Activated effector memory CD4-positive, alpha-beta T cell treated with anti-CD3 and anti-CD28 coated beads, Interleukin-2, amount 50 U/mL, for 16 hours (primary cell): ENCODE measurements at regions not wholly inside any gene's neighbourhood (a gene's known extent, or its start where the extent isn't known, plus 50 kb on each side); places are given as distances from the start of the nearest gene placed in this dataset.
"Not testable (repeated sequence)": the region's sequence is repeated elsewhere in the genome, so short reads cannot be mapped to it uniquely, and the experiment has no call there.

Experiments used
- DNase-seq: peaks from one replicate; pipeline ENCODE4 v3.0.0-alpha.2; 2020

DNA sequence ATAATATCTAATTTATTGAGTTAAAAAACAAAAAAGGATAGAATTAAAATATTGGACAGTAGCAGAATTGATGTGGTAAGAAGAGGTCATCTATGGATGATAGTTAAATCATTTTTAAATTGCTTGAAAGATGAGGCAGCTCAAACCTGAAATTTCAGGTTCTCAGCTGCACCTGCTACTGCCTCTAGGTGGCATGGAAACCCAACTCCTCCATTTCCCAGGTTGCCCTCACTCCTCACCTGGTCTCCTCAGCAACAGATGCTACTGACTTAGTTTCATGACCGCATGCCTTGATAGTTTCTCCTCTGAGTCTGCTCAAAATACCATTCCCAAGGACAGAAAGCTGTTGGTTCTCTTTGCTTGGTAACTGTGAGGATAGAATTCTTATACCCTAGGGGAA, 148.1 kb downstream of the ABHD5 start:
- no peak for DNase-seq

DNA sequence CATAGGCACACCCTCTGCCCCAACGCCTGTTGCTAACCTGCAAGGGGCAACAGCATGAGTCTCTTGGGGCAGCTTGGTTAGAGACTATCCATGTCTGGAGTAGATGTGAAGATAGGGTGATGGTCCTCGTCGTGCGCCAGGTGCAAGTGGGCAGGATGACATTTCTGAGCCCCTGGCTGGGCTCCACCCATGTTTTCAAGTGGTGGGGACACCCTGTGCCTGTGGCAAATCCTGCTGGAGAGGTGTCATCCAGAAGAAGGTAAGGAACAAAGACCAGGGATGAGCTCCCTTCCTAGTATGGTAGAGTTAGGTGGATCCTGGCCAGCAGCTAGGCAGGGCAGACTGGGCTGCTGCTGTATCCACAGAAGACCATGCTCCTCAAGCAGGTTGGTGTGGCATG, 152.6 kb downstream of the ABHD5 start:
- no peak for DNase-seq

DNA sequence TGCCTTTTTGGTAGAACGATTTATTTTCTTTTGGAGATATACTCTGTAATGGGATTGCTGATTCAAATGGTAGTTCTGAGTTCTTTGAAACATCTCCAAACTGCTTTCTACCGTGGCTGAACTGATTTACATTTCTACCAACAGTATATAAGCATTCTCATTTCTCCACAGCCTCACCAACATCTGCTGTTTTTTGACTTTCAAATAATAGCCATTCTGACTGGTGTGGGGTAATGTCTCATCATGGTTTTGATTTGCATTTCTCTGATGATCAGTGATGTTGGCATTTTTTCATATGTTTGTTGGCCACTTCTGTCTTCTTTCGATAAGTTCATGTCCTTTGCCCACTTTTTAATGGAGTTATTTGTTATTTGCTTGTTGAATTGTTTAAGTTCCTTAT, 154.0 kb downstream of the ABHD5 start:
- DNase-seq, result no peak

DNA sequence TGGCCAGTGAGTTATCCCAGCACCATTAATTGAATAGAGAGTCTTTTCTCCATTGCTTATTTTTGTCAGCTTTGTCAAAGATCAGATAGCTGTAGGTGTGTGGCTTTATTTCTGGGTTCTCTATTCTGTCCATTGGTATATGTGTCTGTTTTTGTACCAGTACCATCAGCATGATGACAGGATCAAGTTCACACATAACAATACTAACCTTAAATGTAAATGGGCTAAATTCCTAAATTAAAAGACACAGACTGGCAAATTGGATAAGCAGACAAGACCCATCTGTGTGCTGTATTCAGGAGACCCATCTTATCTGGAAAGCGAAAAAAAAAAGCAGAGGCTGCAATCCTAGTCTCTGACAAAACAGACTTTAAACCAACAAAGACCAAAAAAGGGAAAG, 154.8 kb downstream of the ABHD5 start:
- not testable (repeated sequence) for DNase-seq

DNA sequence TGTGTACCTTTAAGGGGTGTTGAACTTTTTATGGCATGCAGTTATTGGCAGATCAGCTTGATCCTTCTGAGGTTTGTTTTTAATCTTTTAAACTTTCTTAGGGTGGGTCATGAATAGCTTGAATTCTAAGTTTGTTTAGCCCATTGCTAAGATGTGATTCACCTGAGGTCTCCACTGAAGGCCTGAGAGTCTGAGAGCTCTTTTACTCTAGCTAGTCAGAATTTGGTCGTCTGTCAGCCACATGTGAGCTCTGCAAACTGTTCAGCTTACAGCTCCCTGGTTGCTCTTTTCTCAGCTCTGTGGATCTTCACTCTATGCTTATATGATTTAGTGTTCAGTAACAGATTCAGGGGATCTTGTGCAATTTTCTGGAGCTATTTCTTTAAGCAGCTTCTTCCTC, 161.3 kb downstream of the ABHD5 start:
- no peak for DNase-seq

DNA sequence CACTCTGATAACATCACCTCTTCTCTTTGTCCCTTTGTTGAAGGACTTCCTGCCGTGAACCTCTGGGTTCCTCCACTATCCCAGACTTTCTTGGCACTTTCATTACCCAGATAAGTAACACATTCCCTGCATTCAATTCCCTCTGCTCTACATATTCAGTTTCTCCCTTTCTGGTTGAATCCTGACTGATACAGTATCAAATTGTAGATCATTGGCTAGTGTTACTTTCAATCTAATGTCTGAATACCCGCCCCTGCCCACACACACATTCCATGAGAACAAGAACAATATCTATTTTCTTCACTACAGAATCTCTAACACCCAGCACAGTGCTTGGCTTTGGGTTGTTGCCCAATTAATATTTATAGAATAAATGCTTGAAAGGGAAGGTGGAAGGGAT, 163.5 kb downstream of the ABHD5 start:
- DNase-seq, result no peak

DNA sequence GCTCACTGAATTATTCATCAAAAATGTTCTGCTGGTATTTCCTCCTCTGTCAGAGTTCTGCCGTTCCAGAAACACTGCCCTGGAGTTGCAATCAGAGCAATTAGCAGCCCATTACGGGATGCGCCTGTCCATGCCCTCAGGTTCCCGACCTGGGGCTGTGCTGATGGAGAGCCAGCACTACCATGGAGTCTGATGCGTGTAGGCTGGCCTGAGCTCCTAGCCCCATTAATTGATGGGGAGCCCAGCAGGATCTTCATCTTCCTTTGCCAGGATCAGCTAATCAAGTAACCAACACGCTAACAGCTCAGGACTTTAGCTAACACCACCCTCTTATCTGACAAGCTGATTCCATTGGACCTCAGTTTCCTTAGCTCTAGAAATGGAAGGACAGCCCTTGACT, 164.2 kb downstream of the ABHD5 start:
- DNase-seq, result no peak

DNA sequence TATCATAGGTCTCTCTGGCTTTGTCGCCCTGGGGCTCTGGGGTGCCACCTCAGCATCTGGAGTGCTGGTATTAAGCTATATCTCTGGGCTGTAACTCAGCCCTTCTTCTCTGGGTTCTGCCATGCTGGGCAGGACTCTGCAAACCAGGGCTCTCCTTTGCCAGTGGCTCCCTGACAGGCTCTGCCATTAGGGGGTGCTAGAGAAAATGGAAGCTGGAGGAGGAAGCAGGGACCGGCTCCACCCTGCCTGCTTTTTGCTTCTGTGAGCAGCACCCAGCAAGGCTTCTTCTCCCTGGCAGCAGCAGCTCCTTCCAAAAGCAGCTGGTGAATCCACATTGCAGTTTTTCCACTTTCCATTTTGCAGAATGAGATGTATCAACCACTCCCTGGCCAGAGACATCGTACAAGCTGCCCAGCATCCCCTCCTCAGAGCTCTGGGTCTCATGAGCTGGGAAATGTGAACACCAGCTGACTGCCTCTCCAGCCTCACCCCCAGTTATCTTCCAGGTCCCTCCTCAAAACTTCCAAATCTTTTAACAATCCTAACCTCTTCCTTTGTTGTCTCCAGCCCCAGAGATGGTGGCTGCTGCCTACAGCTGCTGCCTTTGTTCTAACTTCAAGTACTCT, 165.0 kb downstream of the ABHD5 start:
- no peak for DNase-seq

DNA sequence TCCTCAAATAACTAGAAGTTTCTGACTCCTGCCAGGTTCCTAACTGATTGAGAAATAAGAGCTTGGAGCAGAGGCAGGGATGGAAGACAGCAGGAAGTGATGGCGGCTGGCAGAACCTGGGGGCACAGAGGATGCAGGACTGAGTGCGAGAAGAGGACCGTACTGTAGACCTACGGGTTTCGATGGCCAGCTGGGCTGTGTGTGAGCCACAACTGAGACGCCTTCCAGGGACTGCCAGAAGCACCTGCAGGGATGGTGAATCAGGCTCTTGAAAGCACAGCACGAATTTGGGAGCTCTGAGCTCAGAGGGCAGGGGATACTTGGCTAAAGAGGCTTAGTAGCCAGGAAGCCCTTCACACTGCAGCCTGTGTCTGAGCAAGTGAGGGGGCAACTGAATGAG, 165.6 kb downstream of the ABHD5 start:
- DNase-seq, result no peak

DNA sequence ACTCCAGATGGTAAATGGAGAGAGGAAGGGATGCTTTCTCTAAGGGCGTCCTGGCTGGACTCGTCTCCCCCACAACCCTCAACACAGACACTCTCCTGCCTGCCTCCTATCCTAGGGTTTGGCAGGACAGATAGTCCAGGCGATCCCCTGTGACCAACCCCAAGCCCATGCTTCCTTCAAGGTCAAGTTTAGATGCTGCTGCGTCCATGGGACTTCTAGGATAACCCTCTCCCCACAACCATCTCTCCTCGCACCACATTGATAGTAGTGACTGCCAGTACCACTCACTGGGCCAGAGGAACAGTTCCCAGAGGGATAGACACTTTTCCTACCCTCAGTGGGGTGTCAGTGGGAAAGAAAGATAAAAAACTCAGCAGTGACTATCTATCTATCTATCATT, 166.0 kb downstream of the ABHD5 start:
- DNase-seq, result no peak

DNA sequence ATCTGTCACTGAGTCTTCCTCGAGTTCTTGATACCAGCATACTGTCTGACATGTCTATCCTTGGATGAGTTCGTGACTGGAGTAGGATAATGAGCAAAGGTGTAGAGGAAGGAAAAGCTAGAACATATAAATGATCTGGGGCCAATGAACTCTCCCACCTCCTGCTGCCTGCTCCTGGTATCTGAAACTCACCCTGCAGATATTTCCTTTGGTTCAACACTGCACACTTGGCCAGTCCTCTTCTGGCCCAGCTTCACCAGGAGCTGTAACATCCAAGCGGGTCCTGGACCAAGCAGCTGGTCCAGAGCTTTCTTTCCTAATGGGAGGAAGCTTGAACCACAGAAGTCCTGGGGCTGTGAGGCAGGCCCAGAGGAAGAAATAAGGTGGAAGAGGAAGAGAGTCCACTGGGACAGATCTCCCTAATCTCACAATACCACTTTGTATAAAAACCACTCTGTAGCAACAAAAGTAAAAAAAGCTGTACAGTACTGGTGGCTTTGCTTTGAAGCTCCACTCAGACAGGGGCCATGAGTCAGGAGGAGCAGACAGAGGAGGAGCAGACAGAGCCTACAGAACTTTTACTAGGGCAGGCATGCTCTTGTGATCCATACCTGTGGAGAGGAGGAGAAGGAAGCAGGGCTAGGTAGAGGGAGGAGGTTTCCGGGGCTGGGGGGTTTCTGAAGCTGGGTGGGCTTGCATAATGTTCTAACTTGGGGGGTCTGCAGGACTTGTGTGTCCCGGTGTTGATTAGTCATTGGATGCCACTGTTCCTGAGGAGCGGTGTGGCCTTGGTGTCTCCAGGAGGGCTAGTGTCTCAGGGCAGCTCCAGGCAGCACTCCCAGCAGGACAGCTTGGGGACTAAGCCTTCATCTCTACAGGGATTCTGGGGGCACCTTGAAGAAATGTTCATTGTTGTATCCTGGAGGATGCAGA, 166.9 kb downstream of the ABHD5 start:
- no peak for DNase-seq

DNA sequence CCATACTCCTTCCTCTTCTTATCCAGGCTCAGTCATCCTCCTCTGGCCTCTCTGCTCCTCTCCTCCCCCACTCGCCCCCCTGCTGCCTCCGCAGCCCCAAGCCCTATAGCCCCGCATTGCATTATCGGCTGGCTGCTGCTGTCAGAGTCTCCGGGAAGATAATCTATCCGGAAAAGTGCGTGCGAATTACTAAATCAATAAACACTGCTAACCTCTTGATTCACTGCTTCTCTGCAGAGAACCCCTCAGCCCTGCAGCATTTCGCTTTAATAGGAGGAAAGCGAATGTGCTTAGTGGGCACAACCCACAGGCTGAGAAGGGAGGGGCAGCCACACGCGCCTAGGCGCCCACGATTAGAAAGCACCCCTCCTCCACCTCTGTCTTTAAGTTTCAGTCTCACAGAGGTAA, 167.6 kb downstream of the ABHD5 start:
- no peak for DNase-seq

DNA sequence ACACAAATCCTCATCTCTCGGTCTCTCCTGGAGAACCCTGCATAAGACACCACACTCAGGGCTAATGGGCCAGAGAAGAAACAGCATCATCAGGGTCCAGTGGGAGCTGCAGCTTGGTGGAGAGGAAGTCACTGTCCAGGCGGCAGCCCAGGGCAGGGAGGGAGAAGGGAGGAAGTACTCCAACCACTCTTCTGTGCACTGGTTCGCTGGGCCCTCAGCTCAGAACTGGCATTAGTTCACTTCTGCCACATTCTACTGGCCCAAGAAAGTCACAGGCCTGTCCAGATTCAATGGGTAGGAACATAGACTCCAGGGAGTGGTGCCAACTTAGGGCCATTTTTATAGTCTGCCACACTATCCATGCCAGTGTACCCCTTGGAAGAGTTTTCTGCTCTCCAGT, 169.0 kb downstream of the ABHD5 start:
- no peak for DNase-seq

DNA sequence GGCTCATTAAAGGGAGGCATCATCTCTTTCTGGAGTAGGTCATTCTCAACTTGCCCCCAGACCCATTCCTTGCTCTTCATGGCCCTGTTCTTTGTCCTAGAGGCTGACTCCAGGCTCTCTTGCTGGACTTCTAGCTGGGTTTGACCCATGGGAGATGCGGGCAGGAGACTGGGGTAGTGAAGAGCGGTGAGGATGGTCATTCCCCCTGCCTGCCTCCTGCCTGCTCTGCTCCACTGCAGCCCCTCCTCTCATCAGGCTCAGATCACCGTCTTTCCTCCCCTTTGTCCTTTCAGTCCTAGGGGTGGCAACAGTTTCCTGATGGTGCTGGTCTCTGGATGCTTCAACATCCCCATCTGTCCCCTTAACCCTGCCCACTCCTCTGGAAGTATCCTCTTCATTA, 170.9 kb downstream of the ABHD5 start:
- DNase-seq, result no peak

DNA sequence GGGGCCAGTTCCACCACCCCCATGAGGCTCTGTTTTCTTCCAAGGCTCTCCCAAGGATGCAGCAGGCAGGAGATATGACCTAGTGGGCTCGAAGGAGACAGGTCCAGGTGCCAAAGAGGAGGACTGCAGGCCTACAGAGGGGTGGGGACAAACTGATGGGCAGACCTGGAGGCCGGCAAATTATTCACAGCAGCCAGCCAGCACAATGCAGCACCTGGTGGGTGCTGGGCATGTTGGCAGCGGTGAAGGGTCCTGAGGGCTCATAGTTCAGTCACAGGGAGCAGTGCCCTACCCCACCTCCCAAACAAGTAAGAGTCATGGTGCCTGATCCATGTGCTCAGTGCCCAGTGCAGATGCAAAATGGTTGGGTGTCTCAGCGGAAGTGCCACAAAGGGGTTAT, 171.7 kb downstream of the ABHD5 start:
- no peak for DNase-seq

DNA sequence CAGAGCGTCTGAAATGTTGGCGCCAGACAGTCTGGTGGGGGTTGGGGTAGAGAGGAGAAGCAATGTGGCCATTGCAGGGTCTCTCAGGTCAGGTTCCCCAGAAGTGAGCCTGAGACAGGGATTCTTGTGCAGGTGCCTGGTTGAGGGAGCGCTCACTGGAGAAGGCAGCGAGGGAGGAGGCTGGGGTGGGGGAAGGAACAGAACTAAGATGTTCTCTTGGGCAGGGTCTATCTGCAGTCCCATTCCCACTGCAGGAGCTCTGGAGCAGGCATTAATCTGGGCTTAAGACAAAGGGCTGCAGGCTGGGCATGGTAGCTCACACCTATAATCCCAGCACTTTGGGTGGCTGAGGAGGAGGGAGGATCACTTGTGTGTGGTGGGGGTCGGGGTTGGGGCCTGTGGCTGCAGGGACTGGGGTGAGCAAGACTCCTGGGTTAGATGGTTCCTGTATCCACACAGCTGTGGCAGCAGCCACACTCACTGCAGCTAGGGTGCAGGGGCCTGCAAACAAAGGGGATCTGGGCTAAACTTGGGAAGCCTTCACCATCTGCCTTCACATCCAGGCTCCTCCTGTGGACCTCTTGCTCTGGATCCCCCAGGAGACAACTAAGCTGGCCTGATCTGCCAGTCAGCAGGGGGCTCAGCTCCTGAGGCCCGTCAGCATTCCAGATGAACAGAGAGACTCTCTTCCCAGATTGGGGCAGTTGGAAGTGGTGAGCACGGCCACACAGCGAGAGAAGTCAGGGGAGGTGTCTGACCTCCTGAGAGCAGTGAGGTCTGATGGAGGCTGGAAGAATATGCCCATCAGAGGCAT, 172.5 kb downstream of the ABHD5 start:
- DNase-seq, result no peak

DNA sequence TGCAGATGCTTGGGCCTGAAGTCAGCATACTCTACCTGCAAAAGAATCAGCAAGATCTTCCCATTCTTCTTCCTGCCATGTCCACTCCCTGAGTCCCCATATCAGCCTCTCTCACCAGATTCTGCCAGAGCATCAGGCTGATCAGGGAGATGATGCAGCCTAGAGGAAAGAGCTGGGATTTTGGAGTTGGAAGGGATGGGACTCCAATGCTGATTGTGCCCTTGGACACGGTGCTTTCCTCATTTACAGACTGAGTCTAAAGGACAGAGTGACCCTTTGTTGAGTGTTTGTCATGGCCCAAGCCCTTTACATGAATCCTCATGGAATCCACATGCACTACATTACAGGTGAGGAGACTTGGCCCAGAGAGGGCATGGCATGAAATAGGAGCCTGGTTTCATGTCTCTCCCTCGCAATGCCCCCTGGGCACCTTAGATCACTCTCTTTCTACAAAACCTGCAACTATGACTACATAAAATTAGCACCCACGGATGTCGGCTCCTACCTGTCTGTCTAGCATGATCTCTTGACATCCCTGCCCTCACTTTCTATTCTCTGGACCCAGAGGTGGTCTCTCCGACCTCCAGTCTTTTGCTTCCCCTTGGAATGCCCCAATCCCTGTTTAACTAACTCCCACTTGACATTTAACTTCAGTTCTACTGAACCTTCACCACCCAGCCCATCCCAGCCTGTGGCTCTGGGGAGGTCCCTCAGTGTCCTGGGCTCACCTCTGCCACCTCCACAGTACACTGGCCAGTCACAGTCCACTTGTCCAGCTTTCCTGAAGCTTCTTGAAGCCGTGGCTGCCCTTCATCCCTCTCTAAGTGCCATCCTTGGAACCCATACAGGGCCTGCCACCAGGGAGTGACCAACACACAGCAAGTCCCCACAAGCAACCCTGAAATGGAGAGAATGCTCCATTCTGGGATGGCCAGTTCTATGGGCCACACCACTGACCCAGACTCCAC, 173.5 kb downstream of the ABHD5 start:
- DNase-seq, result no peak

DNA sequence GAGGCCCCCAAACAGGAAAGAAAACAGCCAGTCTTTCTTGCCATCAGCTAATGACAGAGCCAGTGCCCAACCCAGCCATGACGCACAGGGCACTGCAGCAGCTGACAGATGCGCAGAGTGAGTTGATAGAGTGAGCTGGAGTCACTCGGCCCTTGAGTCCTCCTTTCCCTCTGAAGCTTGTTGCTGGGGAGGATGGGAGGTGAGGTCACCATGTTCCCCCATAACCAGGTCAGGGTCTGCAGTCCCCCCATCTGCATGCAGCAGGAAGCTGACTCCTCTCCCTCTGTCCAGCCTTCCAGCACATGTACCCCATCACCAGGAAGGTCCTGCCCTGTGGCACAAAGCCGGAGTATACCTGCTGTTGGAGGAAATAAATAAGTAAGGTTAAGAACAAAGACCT, 174.6 kb downstream of the ABHD5 start:
- DNase-seq, result no peak

DNA sequence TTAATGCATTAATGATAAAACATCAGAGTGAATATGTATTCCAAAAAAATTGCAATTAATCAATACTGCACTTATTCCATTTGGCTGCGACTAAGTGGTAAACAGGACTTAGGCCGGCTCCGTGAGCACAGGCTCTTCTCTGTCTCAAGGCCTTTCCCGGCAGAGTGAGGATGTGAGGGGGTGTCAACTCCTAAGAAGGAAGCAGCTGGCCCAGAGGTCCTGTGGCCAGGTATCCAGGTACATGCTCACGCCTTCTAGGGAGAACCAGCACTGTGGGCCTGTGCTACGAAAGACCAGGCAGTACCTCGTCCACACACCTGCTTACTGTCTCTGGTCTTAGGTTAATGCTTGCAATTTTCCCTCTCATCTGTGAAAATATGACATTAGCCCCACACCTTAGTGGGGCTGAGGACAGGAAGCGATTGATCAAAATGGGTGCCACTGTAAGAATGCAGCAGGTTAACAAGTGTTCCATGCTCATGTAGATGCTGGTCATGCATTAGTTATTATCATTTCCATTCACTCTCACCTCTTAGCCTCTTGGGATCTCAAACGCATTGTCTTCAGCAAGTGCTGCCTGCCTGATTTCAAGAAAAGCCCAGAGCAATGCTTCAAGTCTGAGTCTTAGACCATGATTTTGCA, 175.3 kb downstream of the ABHD5 start:
- no peak for DNase-seq

DNA sequence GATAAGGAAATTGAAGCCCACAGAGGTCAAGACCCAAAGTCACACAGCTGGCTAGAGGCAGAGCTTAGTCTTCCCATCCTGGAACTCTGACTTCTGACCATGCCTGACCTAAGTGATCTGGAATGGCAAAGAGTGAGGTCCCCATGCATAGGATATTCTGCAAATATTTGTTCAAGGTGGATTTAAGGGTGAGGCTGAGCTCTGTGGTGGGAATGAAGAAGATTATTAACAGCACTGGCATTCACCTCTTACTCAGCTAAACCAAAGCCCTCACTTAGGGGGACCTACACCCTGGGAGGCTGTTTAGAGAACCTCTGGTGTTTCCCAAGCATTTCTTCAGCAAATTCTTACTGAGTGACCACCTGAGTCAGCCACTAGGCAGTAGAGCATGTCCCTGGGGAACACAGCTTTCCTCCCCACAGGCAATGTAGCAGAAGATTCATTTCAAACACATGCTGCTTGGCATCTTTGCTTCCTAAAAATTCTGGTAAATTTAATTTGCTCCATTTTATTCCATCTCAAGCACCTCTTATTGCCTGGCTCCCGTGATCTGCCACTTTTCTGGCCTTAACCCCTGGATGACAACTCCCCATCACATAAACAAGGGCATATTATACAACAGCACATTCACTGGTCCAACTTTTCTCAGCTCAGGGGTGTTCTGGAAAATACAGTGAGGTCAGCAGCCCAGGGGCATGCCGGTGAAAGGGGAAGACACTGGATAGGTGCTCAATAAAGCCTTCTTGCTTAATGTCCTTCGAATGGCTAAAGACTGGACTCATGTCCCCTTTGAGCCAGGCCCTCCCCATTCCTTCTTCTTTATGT, 176.0 kb downstream of the ABHD5 start:
- DNase-seq, result no peak

DNA sequence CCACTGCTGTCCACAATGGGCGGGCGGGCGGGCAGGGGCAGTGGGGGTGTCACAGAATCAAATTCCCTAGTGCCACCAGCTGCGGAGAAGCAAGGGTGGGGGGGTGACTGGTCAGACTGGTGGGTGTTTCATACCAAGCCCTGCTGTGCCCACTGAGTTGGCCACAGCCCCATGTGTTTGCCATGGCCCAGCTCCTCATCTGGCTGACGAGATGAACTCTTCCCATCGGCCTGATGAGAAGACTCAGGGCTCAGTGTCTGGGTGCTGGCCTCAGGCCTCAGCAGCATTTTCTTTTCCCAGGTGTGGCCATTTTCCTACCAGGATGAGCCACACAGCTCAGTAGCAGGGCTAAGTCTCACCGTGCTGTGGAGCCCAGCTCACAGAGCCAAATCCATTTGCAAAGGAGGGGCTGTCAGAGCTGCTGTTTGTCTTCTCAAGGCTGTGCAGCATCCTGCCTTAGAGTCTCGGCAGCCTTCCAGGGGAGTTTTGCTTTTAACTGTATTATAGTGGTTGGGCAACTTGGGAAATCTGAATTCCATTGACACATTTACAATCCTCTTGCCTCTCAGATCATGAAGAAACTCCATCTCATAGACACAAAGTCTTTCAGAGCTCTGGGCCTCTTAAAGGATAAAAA, 176.8 kb downstream of the ABHD5 start:
- no peak for DNase-seq
